Activated naive CD4-positive, alpha-beta T cell treated with anti-CD3 and anti-CD28 coated beads for 36 hours (primary cell): ENCODE measurements at regions not wholly inside any gene's neighbourhood (a gene's known extent, or its start where the extent isn't known, plus 50 kb on each side); places are given as distances from the start of the nearest gene placed in this dataset.

ENCODE experiments used
- CTCF ChIA-PET: fragments of 350-600 bp; sonication (Branson Sonifier 250); formaldehyde crosslinking; loops from one replicate; lab custom pipeline; 2021; ENCODE audit warnings: antibody characterized with exemption; lab: Charles Lee
- DNase-seq: peaks from one replicate; pipeline ENCODE4 v3.0.0-alpha.2; 2020
- H3K27ac Mint-ChIP-seq: one replicate; pipeline ENCODE4 v1.8.0; 2021; ENCODE audit warnings: mild to moderate bottlenecking, mixed read lengths
- H3K27me3 Mint-ChIP-seq: one replicate; pipeline ENCODE4 v1.8.0; 2021; ENCODE audit warnings: low read depth, mixed read lengths
- H3K36me3 Mint-ChIP-seq: one replicate; pipeline ENCODE4 v1.8.0; 2021; ENCODE audit warnings: low read depth, mixed read lengths
- H3K4me1 Mint-ChIP-seq: one replicate; pipeline ENCODE4 v1.8.0; 2021; ENCODE audit warnings: low read depth, mixed read lengths
- H3K4me3 Mint-ChIP-seq: one replicate; pipeline ENCODE4 v1.8.0; 2021; ENCODE audit warnings: mild to moderate bottlenecking, moderate library complexity, mixed read lengths
- H3K9me3 Mint-ChIP-seq: one replicate; pipeline ENCODE4 v1.8.0; 2021; ENCODE audit warnings: mixed read lengths
- intact Hi-C: fragments of 100-400 bp; cut with micrococcal nuclease; formaldehyde crosslinking; loops from one replicate; pipeline ENCODE4 v1.15.1; 2023

- peaks cover 6% of the 10 kb centered on the region for H3K9me3 Mint-ChIP-seq
- H3K4me3 Mint-ChIP-seq, result no peak overlapping the region
- intact Hi-C loops, result no loop called here
- H3K27me3 Mint-ChIP-seq, result no peaks in the 10 kb centered on the region
- no peaks in the 10 kb centered on the region for H3K36me3 Mint-ChIP-seq
- no peak overlapping the region for H3K27ac Mint-ChIP-seq
- no peaks in the 10 kb centered on the region for H3K4me1 Mint-ChIP-seq
- CTCF ChIA-PET, result no interaction called here
- no peak for DNase-seq
Observed at GRCh38 chr5:29924107-29924506, 1269.4 kb upstream of the CDH6 start.

DNA sequence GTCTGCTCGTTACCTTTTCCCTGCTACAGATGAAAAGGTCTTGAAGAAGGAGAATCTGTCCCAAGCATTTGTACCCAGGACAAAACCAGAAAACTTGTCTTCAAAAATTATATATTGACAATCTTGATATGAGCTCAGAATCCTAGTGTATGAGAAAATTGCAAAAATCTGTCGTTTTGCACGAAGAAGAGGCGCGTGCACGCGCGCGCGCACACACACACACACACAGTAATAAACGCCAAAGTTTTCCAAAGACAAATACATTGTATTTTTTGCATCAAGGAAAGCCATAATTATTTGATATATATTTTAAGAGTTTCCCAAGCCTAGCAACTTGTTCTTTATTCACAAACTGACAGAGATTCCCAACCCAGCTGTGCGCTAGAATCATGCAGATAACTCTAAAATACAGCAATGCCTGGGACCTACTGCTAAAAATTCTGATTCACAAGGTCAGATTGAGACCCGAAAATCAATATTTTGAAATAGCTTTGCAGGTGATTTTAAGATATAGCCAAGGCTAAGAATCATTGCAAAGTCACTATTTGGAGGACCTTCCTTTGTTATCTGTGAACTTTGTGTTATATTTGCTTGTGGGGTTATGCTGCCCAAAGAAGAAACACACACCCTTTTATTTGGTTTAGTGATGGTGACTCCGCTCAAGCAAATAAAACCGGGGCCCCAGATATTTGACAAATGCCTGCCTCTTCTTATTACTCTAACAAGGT, 1287.7 kb upstream of the CDH6 start:
- intact Hi-C loops, result no loop called here
- peaks cover 12% of the 10 kb centered on the region for H3K9me3 Mint-ChIP-seq
- no peaks in the 10 kb centered on the region for H3K27me3 Mint-ChIP-seq
- H3K4me3 Mint-ChIP-seq, result no peak overlapping the region
- no peaks in the 10 kb centered on the region for H3K4me1 Mint-ChIP-seq
- no peaks in the 10 kb centered on the region for H3K36me3 Mint-ChIP-seq
- no peak for DNase-seq
- CTCF ChIA-PET, result interaction anchor here (0.6 to 1.0 kb wide), 2 partner anchors 11 to 50 kb away, joined by 3 read pairs; no protein-coding TSS in a partner anchor
- H3K27ac Mint-ChIP-seq, result no peak overlapping the region

DNA sequence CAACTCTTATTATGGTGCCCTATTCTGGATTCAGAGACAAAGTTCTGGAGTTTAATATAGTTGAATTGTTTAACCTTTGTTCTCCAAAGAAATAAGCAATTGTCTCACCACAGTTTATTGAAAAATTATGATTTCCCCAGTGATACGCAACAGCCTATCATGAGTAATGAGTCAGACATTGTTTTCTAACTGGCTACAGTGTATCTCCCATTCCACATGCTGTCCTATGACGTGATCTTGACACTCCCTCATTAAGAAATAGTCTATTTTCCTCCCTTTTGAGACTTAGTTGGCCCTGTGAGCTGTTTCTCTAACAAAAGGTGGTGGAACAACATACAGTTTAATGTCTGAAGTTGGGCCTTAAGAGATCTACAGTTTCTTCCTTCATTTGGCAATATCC, 1290.6 kb upstream of the CDH6 start:
- intact Hi-C loops, result no loop called here
- DNase-seq, result no peak
- CTCF ChIA-PET, result no interaction called here
- no peak overlapping the region for H3K27ac Mint-ChIP-seq
- H3K36me3 Mint-ChIP-seq, result no peaks in the 10 kb centered on the region
- peaks cover 10% of the 10 kb centered on the region for H3K9me3 Mint-ChIP-seq
- no peaks in the 10 kb centered on the region for H3K27me3 Mint-ChIP-seq
- no peaks in the 10 kb centered on the region for H3K4me1 Mint-ChIP-seq
- no peak overlapping the region for H3K4me3 Mint-ChIP-seq

DNA sequence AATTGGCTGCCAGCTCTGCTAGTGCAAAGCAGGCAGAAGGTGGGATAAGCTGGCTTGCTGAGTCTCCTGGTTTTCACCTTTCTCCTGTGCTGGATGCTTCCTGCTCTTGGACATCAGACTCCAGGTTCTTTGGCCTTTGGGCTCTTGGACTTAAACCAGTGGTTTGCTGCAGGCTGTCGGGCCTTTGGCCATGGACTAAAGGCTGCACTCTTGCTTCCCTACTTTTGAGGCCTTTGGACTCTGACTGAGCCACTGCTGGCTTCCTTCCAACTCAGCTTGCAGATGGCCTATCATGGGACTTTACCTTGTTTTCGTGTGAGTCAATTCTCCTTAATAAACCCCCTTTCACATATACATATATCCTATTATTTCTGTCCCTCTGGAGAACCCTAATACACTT, 1293.9 kb upstream of the CDH6 start:
- peaks cover 8% of the 10 kb centered on the region for H3K9me3 Mint-ChIP-seq
- intact Hi-C loops, result no loop called here
- H3K36me3 Mint-ChIP-seq, result no peaks in the 10 kb centered on the region
- no peaks in the 10 kb centered on the region for H3K27me3 Mint-ChIP-seq
- H3K4me3 Mint-ChIP-seq, result no peak overlapping the region
- H3K4me1 Mint-ChIP-seq, result no peaks in the 10 kb centered on the region
- no peak overlapping the region for H3K27ac Mint-ChIP-seq
- DNase-seq, result no peak
- CTCF ChIA-PET, result no interaction called here

- peaks cover 8% of the 10 kb centered on the region for H3K9me3 Mint-ChIP-seq
- H3K36me3 Mint-ChIP-seq, result no peaks in the 10 kb centered on the region
- CTCF ChIA-PET, result interaction anchor here (0.6 kb wide), 1 partner anchor 143 kb away, joined by 3 read pairs; no protein-coding TSS in a partner anchor
- H3K27ac Mint-ChIP-seq, result no peak overlapping the region
- no peak overlapping the region for H3K4me3 Mint-ChIP-seq
- DNase-seq, result no peak
- intact Hi-C loops, result no loop called here
- no peaks in the 10 kb centered on the region for H3K27me3 Mint-ChIP-seq
- H3K4me1 Mint-ChIP-seq, result no peaks in the 10 kb centered on the region
Observed at GRCh38 chr5:29897916-29898315, 1295.6 kb upstream of the CDH6 start.

DNA sequence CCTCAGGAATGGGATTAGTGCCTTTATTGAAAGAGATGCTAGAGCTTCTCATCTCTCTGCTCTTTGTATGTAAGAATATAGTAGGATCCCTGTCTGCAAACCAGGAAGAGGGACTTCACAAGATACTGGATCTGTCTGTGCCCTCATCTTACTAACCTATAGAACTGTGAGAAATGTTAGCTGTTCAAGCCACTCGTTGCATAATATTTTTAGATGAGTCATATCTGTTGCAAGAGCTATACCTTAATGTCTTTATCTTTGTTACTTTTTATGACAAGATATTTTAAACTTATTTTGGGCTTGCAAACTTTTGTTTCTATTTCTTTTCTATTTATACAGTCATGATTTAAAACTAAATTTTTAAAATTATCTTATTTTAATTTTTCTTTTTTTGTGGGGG, 1296.8 kb upstream of the CDH6 start:
- Mint-ChIP-seq H3K4me1 (no peaks in the 10 kb centered on the region), H3K27ac (no peak overlapping the region), H3K4me3 (no peak overlapping the region), H3K27me3 (no peaks in the 10 kb centered on the region), H3K9me3 (peaks cover 6% of the 10 kb centered on the region), H3K36me3 (no peaks in the 10 kb centered on the region)
- no peak for DNase-seq
- CTCF ChIA-PET, result no interaction called here
- intact Hi-C loops, result no loop called here

GRCh38 chr5:29894668-29895067, 1298.8 kb upstream of the CDH6 start:
- H3K27ac Mint-ChIP-seq, result no peak overlapping the region
- intact Hi-C loops, result no loop called here
- peaks cover 6% of the 10 kb centered on the region for H3K9me3 Mint-ChIP-seq
- CTCF ChIA-PET, result interaction anchor here (0.6 kb wide), 1 partner anchor 11 kb away, joined by 3 read pairs; no protein-coding TSS in a partner anchor
- H3K27me3 Mint-ChIP-seq, result no peaks in the 10 kb centered on the region
- DNase-seq, result no peak
- no peaks in the 10 kb centered on the region for H3K36me3 Mint-ChIP-seq
- no peaks in the 10 kb centered on the region for H3K4me1 Mint-ChIP-seq
- no peak overlapping the region for H3K4me3 Mint-ChIP-seq

DNA sequence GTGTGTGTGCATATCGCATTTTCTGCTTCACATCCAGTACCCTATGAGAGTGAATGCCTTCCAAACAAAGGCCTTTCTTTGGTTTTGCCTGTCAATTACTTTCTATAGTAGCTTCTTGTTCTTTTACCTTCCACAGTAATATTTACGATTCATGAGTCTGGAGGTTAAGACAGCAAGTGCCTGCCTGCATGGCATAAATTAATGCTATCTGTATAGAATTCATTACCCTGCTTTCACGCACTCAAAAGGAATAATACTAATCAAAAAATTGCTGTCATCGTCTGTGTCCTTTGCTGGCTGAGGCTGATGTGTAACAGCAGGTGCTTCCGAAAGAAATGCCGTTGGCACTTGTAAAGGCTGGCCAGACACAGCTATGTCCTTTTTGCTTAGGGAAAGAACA, 1304.4 kb upstream of the CDH6 start:
- H3K36me3 Mint-ChIP-seq, result no peaks in the 10 kb centered on the region
- H3K4me1 Mint-ChIP-seq, result no peaks in the 10 kb centered on the region
- CTCF ChIA-PET, result no interaction called here
- DNase-seq, result no peak
- intact Hi-C loops, result no loop called here
- no peak overlapping the region for H3K4me3 Mint-ChIP-seq
- H3K27me3 Mint-ChIP-seq, result no peaks in the 10 kb centered on the region
- H3K9me3 Mint-ChIP-seq, result no peaks in the 10 kb centered on the region
- H3K27ac Mint-ChIP-seq, result no peak overlapping the region

GRCh38 chr5:29885595-29885994, 1307.9 kb upstream of the CDH6 start:
- Mint-ChIP-seq H3K27me3 (no peaks in the 10 kb centered on the region), H3K9me3 (peaks cover 4% of the 10 kb centered on the region), H3K4me3 (no peak overlapping the region), H3K27ac (no peak overlapping the region), H3K4me1 (no peaks in the 10 kb centered on the region), H3K36me3 (no peaks in the 10 kb centered on the region)
- DNase-seq, result no peak
- intact Hi-C loops, result no loop called here
- CTCF ChIA-PET, result no interaction called here

DNA sequence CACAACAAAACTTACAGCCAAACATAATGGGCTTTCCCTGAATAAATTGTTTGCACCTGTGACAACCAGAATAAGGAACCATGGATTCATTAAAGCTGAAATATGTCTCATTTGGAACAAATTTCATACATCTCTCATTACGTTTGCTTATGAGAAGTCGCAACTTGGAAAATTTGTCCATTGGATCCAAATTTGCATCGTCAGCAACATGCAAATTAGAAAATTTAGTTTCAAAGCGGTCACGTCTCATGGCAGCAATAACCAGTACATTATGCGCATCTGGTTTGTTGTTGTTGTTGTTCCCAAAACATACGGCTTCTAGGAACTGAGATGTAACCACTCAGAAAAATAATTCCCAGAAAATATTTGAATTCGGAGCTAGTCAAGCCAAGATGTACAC, 1311.5 kb upstream of the CDH6 start:
- Mint-ChIP-seq H3K36me3 (no peaks in the 10 kb centered on the region), H3K27me3 (no peaks in the 10 kb centered on the region), H3K4me3 (no peak overlapping the region), H3K27ac (no peak overlapping the region), H3K9me3 (peaks cover 4% of the 10 kb centered on the region), H3K4me1 (no peaks in the 10 kb centered on the region)
- intact Hi-C loops, result no loop called here
- DNase-seq, result no peak
- CTCF ChIA-PET, result no interaction called here

GRCh38 chr5:29879401-29879800, 1314.1 kb upstream of the CDH6 start:
- H3K9me3 Mint-ChIP-seq, result peaks cover 6% of the 10 kb centered on the region

GRCh38 chr5:29878599-29878998, 1314.9 kb upstream of the CDH6 start:
- no peaks in the 10 kb centered on the region for H3K4me1 Mint-ChIP-seq

More at GRCh38 chr5:29879401-29879800, 1314.1 kb upstream of the CDH6 start:
- Mint-ChIP-seq H3K4me3 (no peak overlapping the region), H3K27ac (no peak overlapping the region), H3K4me1 (no peaks in the 10 kb centered on the region), H3K36me3 (no peaks in the 10 kb centered on the region), H3K27me3 (no peaks in the 10 kb centered on the region)
- intact Hi-C loops, result no loop called here
- CTCF ChIA-PET, result no interaction called here
- no peak for DNase-seq

DNA sequence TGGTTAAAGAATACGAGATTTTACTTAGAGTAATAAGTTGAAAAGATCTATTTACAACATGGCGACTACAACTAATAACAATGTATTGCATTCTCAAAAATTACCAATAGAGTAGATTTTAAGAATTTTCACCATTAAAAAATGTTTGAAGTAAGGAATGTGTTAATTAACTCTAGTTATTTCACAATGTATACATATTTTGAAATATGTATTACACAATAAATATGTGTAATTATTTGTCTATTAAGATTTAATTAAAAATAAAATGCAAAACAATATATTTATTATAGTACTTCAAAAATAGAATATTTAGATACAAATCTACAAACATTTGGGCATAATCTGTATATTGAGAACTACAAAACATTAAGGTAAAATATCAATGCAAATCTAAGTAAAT, 1326.3 kb upstream of the CDH6 start:
- no peak overlapping the region for H3K4me3 Mint-ChIP-seq
- H3K27ac Mint-ChIP-seq, result no peak overlapping the region
- intact Hi-C loops, result no loop called here
- no peaks in the 10 kb centered on the region for H3K4me1 Mint-ChIP-seq
- H3K9me3 Mint-ChIP-seq, result peaks cover 4% of the 10 kb centered on the region
- CTCF ChIA-PET, result no interaction called here
- no peak for DNase-seq
- H3K27me3 Mint-ChIP-seq, result no peaks in the 10 kb centered on the region
- no peaks in the 10 kb centered on the region for H3K36me3 Mint-ChIP-seq

More at GRCh38 chr5:29878599-29878998, 1314.9 kb upstream of the CDH6 start:
- no peaks in the 10 kb centered on the region for H3K27me3 Mint-ChIP-seq
- no peak overlapping the region for H3K4me3 Mint-ChIP-seq
- CTCF ChIA-PET, result no interaction called here
- DNase-seq, result no peak
- H3K9me3 Mint-ChIP-seq, result peaks cover 6% of the 10 kb centered on the region
- H3K36me3 Mint-ChIP-seq, result no peaks in the 10 kb centered on the region
- H3K27ac Mint-ChIP-seq, result no peak overlapping the region
- intact Hi-C loops, result no loop called here
